Bronchial epithelial cell (primary cell): ENCODE measurements at regions not wholly inside any gene's neighbourhood (a gene's known extent, or its start where the extent isn't known, plus 50 kb on each side); places are given as distances from the start of the nearest gene placed in this dataset.

Experiments used
- DNase-seq: peaks from one replicate; pipeline ENCODE4 v3.0.0-alpha.2; 2010; ENCODE audit warnings: low read depth
- FAIRE-seq: peaks from 2 replicates; lab custom pipeline; 2011; peaks lifted over from hg19 to GRCh38; lab: Jason Lieb, UNC
- H3K27me3 ChIP-seq: 2 replicates; pipeline ENCODE4 v1.5.1; 2011; ENCODE audit warnings: low read length; ENCODE audit not compliant: control insufficient read depth, insufficient read depth
- H3K36me3 ChIP-seq: 2 replicates; pipeline ENCODE4 v1.5.1; 2011; ENCODE audit warnings: low read length; ENCODE audit not compliant: control insufficient read depth, insufficient read depth
- H3K4me3 ChIP-seq: 2 replicates; pipeline ENCODE4 v1.5.1; 2011; ENCODE audit warnings: mild to moderate bottlenecking, low read depth, low read length, control low read depth
- CTCF ChIP-seq: IDR thresholded peaks from 2 replicates; pipeline ENCODE4 v1.5.1; 2011; ENCODE audit warnings: mild to moderate bottlenecking, moderate library complexity, low read length, control low read depth, inconsistent platforms; ENCODE audit not compliant: insufficient read depth, severe bottlenecking

- peak; percentile 36 for DNase-seq
Observed at GRCh38 chr11:129277198-129277843, 85.2 kb upstream of the ARHGAP32 start.

GRCh38 chr11:129275828-129276227 is 83.7 kb upstream of the ARHGAP32 start:
- TF ChIP-seq CTCF = no peak
- DNase-seq (no peak), FAIRE-seq (no peak)
- Histone ChIP-seq H3K4me3 (no peak overlapping the region), H3K27me3 (no peaks in the 10 kb centered on the region), H3K36me3 (no peaks in the 10 kb centered on the region)

More at GRCh38 chr11:129277198-129277843, 85.2 kb upstream of the ARHGAP32 start:
- no peak overlapping the region for H3K4me3 ChIP-seq
- no peaks in the 10 kb centered on the region for H3K27me3 ChIP-seq
- no peak for TF ChIP-seq CTCF
- no peaks in the 10 kb centered on the region for H3K36me3 ChIP-seq
- no peak for FAIRE-seq

- Histone ChIP-seq H3K36me3 (no peaks in the 10 kb centered on the region), H3K27me3 (no peaks in the 10 kb centered on the region), H3K4me3 (no peak overlapping the region)
- TF ChIP-seq CTCF = no peak
- no peak for FAIRE-seq
- no peak for DNase-seq
Observed at GRCh38 chr11:129273944-129274711, 82.0 kb upstream of the ARHGAP32 start.

GRCh38 chr11:129273322-129273721 is 81.2 kb upstream of the ARHGAP32 start:
- no peak for DNase-seq
- FAIRE-seq = no peak
- Histone ChIP-seq H3K27me3 (no peaks in the 10 kb centered on the region), H3K36me3 (no peaks in the 10 kb centered on the region), H3K4me3 (no peak overlapping the region)
- TF ChIP-seq CTCF = no peak

GRCh38 chr11:129271030-129271429 is 78.9 kb upstream of the ARHGAP32 start:
- DNase-seq (no peak), FAIRE-seq (peak; percentile 50)
- TF ChIP-seq CTCF = no peak
- H3K36me3 ChIP-seq = no peaks in the 10 kb centered on the region
- no peaks in the 10 kb centered on the region for H3K27me3 ChIP-seq
- no peak overlapping the region for H3K4me3 ChIP-seq

GRCh38 chr11:129270446-129270845 is 78.3 kb upstream of the ARHGAP32 start:
- no peaks in the 10 kb centered on the region for H3K27me3 ChIP-seq
- H3K4me3 ChIP-seq = no peak overlapping the region
- no peaks in the 10 kb centered on the region for H3K36me3 ChIP-seq
- no peak for FAIRE-seq
- no peak for DNase-seq
- TF ChIP-seq CTCF = no peak
